Amygdala (tissue), 56 donors: ENCODE measurements at regions not wholly inside any gene's neighbourhood (a gene's known extent, or its start where the extent isn't known, plus 50 kb on each side); places are given as distances from the start of the nearest gene placed in this dataset.

ENCODE experiments used
- DNase-seq, 56 donors: peaks; one replicate each; lab custom pipeline; 2025; lab: John Stamatoyannopoulos, UW

GRCh38 chr12:89923091-89923490 lies 214.5 kb upstream of the ATP2B1 start:
- DNase-seq, result no peak

DNA sequence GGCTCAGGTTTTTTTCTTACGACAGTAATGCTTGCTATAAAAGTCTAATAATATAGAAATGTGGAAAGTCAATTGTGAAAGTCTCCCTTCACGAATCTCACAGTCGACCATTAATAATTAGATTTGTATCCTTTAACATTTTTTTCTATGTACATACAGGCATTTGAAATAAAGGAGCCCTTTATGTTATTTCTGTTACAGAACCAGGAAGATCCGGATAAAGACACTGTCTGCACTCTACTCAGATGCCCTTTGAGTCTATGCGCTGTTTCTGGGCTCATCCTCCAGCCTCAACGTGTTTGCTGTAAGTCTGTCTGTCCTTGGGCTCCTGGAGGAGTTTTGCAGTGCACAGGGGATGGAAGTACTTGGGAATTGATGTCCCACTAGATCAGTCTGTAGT lies 212.2 kb upstream of the ATP2B1 start:
- no peak for DNase-seq

DNA sequence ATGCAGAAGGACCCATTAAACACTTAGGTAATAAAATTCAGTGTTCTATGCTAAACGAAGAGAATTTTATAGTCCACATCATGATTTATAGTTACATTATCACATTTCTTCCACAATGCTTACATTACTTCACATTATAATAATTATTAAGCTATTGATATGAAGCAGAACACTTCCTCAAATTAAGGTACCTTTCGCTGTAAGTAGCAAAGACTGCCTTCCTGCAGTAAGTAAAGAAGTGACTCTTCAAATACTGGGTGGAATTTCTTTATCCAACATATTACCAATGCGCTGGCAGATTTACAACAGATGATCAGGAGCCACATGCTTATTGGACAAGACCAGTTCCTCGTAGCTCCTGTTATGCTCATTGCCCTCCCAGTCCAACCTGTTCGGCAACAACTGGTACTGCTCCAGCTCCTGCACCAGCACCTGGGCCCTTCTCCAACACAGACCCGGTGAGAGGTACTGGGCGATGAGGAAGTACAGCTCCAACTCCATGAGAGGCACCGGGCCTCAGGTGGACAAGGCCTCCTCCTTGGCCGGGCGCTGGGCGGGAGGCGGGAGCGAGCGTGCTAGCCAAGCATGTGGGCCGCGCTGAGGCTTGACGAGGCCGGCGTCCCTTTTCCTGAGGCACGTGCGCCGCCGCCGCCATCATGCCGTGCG lies 210.7 kb upstream of the ATP2B1 start:
- DNase-seq, result no peak

DNA sequence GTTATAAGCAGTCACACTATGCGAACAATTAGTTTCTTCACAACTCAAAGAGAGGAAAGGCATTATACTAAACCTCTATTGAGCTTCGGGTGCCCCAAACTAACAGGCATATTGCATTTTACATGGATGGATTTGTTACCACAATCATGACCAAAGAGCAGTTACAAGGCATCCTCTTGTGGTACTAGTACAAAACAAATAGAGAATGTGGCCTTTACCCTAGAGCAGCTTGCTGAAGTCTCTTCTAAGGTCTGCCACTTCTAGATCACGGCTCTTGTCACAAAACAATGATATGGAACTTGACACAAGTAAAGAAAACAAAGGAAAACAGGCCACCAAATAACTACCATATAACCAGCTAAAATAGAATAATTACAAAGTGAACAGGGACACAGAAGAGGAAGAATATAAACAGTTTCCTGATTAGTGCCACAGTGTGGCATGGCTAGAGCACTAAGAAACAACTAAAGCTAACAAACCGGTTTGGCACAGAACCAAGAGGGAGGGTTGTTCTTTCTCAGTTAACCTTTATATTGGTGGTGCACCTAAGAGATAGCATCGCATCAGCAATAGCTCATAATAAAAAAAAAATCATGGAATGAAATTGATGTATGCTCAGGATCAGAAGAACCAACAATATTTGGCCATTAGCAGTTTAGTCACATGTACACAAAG lies 209.7 kb upstream of the ATP2B1 start:
- no peak for DNase-seq

- no peak for DNase-seq
Observed at GRCh38 chr12:89909753-89910152, 201.1 kb upstream of the ATP2B1 start.

DNA sequence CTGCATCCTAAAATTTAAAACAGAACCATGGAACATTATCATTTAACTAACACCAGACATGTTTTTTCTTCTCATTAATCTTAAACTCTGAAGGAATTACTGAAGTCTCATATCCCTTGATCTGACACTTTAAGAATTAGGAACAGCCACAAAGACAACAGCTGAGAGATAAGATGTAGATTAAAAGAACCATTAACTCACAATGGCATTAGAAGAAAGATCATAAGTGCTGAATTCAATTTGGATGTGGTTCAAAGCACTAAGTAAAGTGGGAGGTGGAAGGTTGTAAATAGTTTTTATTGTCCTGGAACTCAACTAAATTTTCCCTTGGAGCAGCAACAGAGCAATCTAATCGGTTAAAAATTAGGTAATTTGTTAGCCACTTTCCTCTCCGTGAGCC lies 199.0 kb upstream of the ATP2B1 start:
- no peak for DNase-seq

DNA sequence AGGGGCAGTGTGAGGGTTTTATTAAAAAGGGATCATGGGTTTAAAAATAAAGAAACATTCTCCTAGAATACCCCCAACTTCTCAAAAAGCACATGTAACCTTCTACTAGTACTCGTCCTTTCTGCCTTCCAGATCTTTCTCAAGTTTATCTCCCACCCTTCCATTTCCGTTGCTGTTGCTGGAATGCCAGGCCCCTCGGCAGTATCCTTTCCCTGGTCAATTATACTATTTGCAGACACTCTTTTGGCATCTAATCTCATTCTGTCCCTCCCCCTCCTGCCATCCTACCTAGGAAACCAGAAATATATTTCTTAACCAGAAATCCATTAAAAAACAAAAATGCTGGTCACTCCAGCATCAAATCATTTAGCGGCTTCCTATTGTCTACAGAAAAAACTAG lies 198.2 kb upstream of the ATP2B1 start:
- DNase-seq, result no peak

- no peak for DNase-seq
Observed at GRCh38 chr12:89906178-89906577, 197.5 kb upstream of the ATP2B1 start.

GRCh38 chr12:89901906-89902642 lies 193.4 kb upstream of the ATP2B1 start:
- no peak for DNase-seq

DNA sequence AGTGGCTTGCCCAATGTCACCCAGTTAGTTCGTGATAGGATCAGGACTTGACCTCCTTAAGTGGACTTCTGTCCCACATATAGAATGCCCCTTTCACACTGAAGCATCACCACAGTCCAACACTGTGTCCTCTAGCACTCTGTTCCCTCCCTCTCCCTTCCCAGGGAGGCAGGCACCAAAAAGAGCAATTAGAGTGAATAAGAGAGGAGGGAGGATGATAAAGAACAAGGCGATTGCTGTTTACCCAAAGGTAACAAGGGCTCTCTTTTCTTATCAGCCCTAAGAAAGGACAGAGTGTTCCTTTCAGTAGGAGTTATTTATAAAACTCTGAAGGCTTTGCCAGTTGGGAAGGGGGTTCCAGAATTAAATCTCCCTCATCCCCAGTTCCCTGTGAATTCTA lies 192.7 kb upstream of the ATP2B1 start:
- DNase-seq, result no peak

DNA sequence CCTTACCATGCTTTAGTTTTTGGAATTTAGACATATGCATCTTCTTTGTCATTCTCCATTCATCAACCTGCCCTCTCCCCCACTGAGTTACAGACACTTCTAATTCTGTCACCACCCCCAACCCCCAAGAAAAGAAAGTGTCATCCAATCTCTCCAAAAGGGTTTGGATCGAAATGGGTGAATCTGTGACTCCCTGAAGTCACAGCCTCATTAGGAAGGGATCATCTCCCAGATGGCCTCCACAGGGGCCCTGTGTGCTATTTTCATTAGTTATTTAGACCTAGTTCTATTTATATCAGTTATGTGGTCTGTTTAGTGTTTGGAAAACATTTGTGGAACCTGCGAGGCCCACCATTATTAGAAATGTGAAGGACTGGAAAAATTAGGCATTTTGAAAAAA lies 191.0 kb upstream of the ATP2B1 start:
- no peak for DNase-seq

GRCh38 chr12:89895591-89895990 lies 187.0 kb upstream of the ATP2B1 start:
- DNase-seq, result no peak

DNA sequence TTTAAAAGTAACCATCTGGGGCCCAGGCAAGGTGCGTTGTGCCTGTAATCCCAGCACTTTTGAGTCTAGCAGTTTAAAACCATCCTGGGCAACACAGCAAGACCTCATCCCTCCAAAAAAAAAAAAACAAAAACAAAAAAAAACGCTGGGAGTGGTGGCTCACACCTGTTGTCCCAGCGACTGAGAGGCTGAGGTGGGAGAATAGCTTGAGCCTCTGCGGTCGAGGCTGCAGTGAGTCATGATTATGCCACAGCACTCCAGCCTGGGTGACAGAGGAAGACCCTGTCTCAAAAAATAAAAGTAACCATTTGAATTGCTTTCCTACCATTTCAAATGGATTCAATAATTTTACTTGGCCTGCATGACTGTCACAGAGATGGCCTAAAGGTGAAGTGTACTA lies 186.5 kb upstream of the ATP2B1 start:
- DNase-seq, result no peak

DNA sequence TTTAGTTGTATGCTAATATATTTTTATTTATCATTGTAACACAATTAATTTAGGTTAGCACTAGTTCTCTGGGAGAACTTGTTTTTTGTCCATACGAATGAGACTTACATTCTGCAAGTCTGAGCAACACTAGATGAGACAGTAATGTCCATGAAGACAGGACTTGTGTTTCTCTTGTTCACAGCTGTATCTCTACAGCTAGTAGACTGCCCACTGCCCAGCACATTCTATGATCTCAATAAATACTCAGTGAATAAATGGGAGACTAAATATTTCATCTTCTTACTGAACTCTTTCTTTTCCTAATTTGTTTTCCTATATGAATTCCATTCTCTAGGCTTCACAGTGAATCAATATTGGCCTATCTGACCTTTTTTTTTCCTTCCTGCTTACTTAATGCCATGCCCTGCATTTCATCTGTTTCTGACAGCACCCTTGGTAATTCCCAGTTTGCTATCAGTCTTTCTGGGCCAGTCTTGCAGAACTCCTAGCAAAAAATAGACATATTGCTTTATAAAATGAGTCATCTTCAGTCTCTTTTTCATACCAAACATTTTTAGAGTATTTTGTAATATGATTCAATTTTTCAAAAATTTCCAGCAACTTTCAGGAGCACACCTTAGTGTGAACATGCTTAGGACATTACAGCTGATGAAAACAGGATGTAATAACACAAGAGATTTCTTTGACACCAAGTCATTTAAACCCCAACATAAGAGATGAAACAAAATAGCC lies 185.5 kb upstream of the ATP2B1 start:
- DNase-seq, result no peak

GRCh38 chr12:89892436-89892835 lies 183.8 kb upstream of the ATP2B1 start:
- no peak for DNase-seq

DNA sequence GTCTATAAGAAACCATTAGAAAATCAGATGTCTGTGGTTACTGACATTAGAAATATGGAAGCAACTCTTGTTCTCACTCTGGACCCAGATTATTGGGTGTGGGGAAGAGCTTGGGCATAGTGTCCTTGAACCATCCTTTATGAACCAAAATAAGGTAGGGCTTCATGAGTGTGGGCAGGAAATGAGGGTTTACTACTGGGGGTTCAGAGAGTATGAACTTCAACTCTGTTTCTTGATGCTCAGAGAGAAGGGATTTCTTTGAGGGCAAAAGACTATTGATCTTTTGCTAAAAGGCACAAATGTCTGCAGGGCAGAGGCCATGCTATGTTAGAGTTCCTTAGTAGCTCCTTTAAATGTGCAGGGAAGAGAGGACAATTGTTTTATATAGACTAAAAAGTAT lies 183.3 kb upstream of the ATP2B1 start:
- DNase-seq, result no peak

- DNase-seq, result no peak
Observed at GRCh38 chr12:89890161-89890560, 181.5 kb upstream of the ATP2B1 start.

DNA sequence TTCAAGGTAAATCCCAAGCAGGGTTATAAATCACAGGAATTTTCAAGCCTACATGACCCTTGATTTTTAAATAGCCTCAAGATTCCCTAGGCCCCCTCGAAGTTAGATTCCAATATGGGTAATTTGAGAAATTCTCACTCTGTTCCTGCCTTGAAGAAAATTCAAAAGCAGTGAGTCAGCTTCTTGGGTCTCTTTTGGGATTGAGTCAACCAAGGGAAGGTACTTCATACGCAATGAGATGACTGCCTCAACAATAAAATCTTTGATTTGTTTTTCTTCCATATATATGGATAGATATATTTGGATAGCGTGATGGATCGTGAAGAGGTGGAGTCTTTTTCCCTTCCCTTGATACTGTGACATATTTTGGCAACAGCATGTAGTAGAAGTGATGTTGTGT lies 180.4 kb upstream of the ATP2B1 start:
- no peak for DNase-seq

GRCh38 chr12:89884952-89885351 lies 176.3 kb upstream of the ATP2B1 start:
- DNase-seq, result no peak

- no peak for DNase-seq
Observed at GRCh38 chr12:89884416-89884898, 175.8 kb upstream of the ATP2B1 start.
